Suprapubic skin (tissue), 4 donors: ENCODE measurements at regions not wholly inside any gene's neighbourhood (a gene's known extent, or its start where the extent isn't known, plus 50 kb on each side); places are given as distances from the start of the nearest gene placed in this dataset.

Experiments used
- DNase-seq, 2 donors: peaks; one replicate each; pipeline ENCODE4 v3.0.0-alpha.2; 2019; ENCODE audit warnings: low spot score in 2 of 2
- H3K27ac ChIP-seq: fragments of 200-600 bp; sonication (generic); one replicate; pipeline ENCODE4 v1.5.1; 2019
- H3K27me3 ChIP-seq: fragments of 200-600 bp; sonication (generic); one replicate; pipeline ENCODE4 v1.5.1; 2019
- H3K36me3 ChIP-seq: fragments of 200-600 bp; sonication (generic); one replicate; pipeline ENCODE4 v1.5.1; 2019
- H3K4me1 ChIP-seq: fragments of 200-600 bp; sonication (generic); one replicate; pipeline ENCODE4 v1.5.1; 2019
- H3K4me3 ChIP-seq: fragments of 200-600 bp; sonication (generic); one replicate; pipeline ENCODE4 v1.5.1; 2019; ENCODE audit warnings: mild to moderate bottlenecking
- H3K9me3 ChIP-seq: fragments of 200-600 bp; sonication (generic); one replicate; pipeline ENCODE4 v1.5.1; 2019
- CTCF ChIP-seq, 2 donors: fragments of 200-600 bp in 1 of 2; fragments of 450-650 bp in 1 of 2; sonication (generic) in 1 of 2; IDR thresholded peaks; one replicate each; pipeline ENCODE4 v1.5.1; 2016 to 2019; ENCODE audit warnings: antibody characterized with exemption in 2 of 2, mild to moderate bottlenecking in 1 of 2, moderate library complexity in 1 of 2
- EP300 ChIP-seq: sonication (generic); formaldehyde crosslinking; IDR thresholded peaks from one replicate; pipeline ENCODE4 v1.6.1; 2017; ENCODE audit warnings: antibody characterized with exemption
- POLR2A ChIP-seq, 2 donors: fragments of 450-650 bp; IDR thresholded peaks; one replicate each; pipeline ENCODE4 v1.6.1; 2017; ENCODE audit warnings: antibody characterized with exemption in 2 of 2, mild to moderate bottlenecking in 2 of 2, moderate library complexity in 2 of 2
- POLR2AphosphoS5 ChIP-seq, 3 donors: sonication (generic); formaldehyde crosslinking; IDR thresholded peaks; one replicate each; pipeline ENCODE4 v1.6.1; 2017; ENCODE audit warnings: antibody characterized with exemption in 3 of 3
- WGBS: methylation state at CpG from one replicate; pipeline ENCODE4 v1.1.5; 2018; 5-methylcytosine and 5-hydroxymethylcytosine counted together

- no peaks in the 10 kb centered on the region for H3K4me1 ChIP-seq
- H3K36me3 ChIP-seq: no peaks in the 10 kb centered on the region
- no peaks in the 10 kb centered on the region for H3K27me3 ChIP-seq
- no peak overlapping the region for H3K4me3 ChIP-seq
- H3K9me3 ChIP-seq: no peaks in the 10 kb centered on the region
- TF ChIP-seq CTCF (IDR thresholded peaks at IDR 0.05): no peak
- no peak for TF ChIP-seq POLR2A (IDR thresholded peaks at IDR 0.05)
- no peak for TF ChIP-seq EP300
- no peak for TF ChIP-seq POLR2AphosphoS5 (IDR thresholded peaks at IDR 0.05)
- DNase-seq: no peak
- 58% methylated on average over 5 of the region's 5 CpGs for WGBS
- H3K27ac ChIP-seq: no peak overlapping the region
These were observed 528.8 kb upstream of the PCDH9 start for GRCh38 chr13:67758975-67759374.

- no peak for DNase-seq
- no peaks in the 10 kb centered on the region for H3K4me1 ChIP-seq
- H3K4me3 ChIP-seq: no peak overlapping the region
- H3K27ac ChIP-seq: no peak overlapping the region
- H3K9me3 ChIP-seq: no peaks in the 10 kb centered on the region
- no peaks in the 10 kb centered on the region for H3K36me3 ChIP-seq
- no peaks in the 10 kb centered on the region for H3K27me3 ChIP-seq
- no peak for TF ChIP-seq EP300
- no peak for TF ChIP-seq POLR2AphosphoS5 (IDR thresholded peaks at IDR 0.05)
- TF ChIP-seq CTCF (IDR thresholded peaks at IDR 0.05): no peak
- TF ChIP-seq POLR2A (IDR thresholded peaks at IDR 0.05): no peak
These were observed 523.9 kb upstream of the PCDH9 start for GRCh38 chr13:67754012-67754411.

- Histone ChIP-seq H3K27me3 (no peaks in the 10 kb centered on the region), H3K9me3 (no peaks in the 10 kb centered on the region), H3K4me3 (no peak overlapping the region), H3K36me3 (no peaks in the 10 kb centered on the region), H3K4me1 (no peaks in the 10 kb centered on the region), H3K27ac (no peak overlapping the region)
- no peak for DNase-seq
- TF ChIP-seq CTCF (IDR thresholded peaks at IDR 0.05) (no peak), POLR2AphosphoS5 (IDR thresholded peaks at IDR 0.05) (no peak), POLR2A (IDR thresholded peaks at IDR 0.05) (no peak), EP300 (no peak)
- 54% methylated on average over 1 of the region's 1 CpG for WGBS
These were observed 522.6 kb upstream of the PCDH9 start for GRCh38 chr13:67752759-67753158.

GRCh38 chr13:67742478-67742877 is 512.3 kb upstream of the PCDH9 start:
- no peaks in the 10 kb centered on the region for H3K36me3 ChIP-seq
- H3K4me1 ChIP-seq: no peaks in the 10 kb centered on the region
- no peak for DNase-seq
- H3K27ac ChIP-seq: no peak overlapping the region
- no peaks in the 10 kb centered on the region for H3K27me3 ChIP-seq
- no peak overlapping the region for H3K4me3 ChIP-seq
- WGBS: 42% methylated on average over 2 of the region's 2 CpGs
- H3K9me3 ChIP-seq: no peaks in the 10 kb centered on the region
- TF ChIP-seq EP300: no peak
- TF ChIP-seq POLR2A (IDR thresholded peaks at IDR 0.05): no peak
- no peak for TF ChIP-seq CTCF (IDR thresholded peaks at IDR 0.05)
- TF ChIP-seq POLR2AphosphoS5 (IDR thresholded peaks at IDR 0.05): no peak

- H3K4me3 ChIP-seq: no peak overlapping the region
- H3K27ac ChIP-seq: no peak overlapping the region
- H3K4me1 ChIP-seq: no peaks in the 10 kb centered on the region
- 56% methylated on average over 4 of the region's 4 CpGs for WGBS
- H3K9me3 ChIP-seq: no peaks in the 10 kb centered on the region
- H3K27me3 ChIP-seq: no peaks in the 10 kb centered on the region
- no peak for DNase-seq
- TF ChIP-seq POLR2A (IDR thresholded peaks at IDR 0.05) (no peak), CTCF (IDR thresholded peaks at IDR 0.05) (no peak), EP300 (no peak), POLR2AphosphoS5 (IDR thresholded peaks at IDR 0.05) (no peak)
- no peaks in the 10 kb centered on the region for H3K36me3 ChIP-seq
These were observed 510.9 kb upstream of the PCDH9 start for GRCh38 chr13:67740871-67741535.
